ENCODE measurements at regions not wholly inside any gene's neighbourhood (a gene's known extent, or its start where the extent isn't known, plus 50 kb on each side); places are given as distances from the start of the nearest gene placed in this dataset.

- no peaks in the 10 kb centered on the region for H3K27me3 ChIP-seq (ENCODE audit: control insufficient read depth, insufficient read depth, low read length)
- no peaks in the 10 kb centered on the region; the same call in 1 of the 2 replicates for H3K4me1 ChIP-seq (ENCODE audit: control insufficient read depth, insufficient read depth, low read length)
- H3K36me3 ChIP-seq (ENCODE audit: control insufficient read depth, insufficient read depth, low read length) = no peaks in the 10 kb centered on the region
- H3K4me3 ChIP-seq (ENCODE audit: low read length) = no peak overlapping the region
- no CpG with 5 or more reads among the region's 5 CpGs for WGBS (ENCODE audit: insufficient coverage, insufficient read length)
- no peak overlapping the region for H3K27ac ChIP-seq (ENCODE audit: low read length)
- no peaks in the 10 kb centered on the region for H3K9me3 ChIP-seq (ENCODE audit: control insufficient read depth, insufficient read depth, low read length)
- DNase-seq (ENCODE audit: low read depth, low spot score) = no peak
Observed at GRCh38 chr16:62254372-62254771, 218.1 kb upstream of the CDH8 start.

GRCh38 chr16:62253966-62254365 is 217.7 kb upstream of the CDH8 start:
- Histone ChIP-seq H3K4me1 (ENCODE audit: control insufficient read depth, insufficient read depth, low read length) (no peaks in the 10 kb centered on the region; the same call in 1 of the 2 replicates), H3K4me3 (ENCODE audit: low read length) (no peak overlapping the region), H3K36me3 (ENCODE audit: control insufficient read depth, insufficient read depth, low read length) (no peaks in the 10 kb centered on the region), H3K9me3 (ENCODE audit: control insufficient read depth, insufficient read depth, low read length) (no peaks in the 10 kb centered on the region), H3K27me3 (ENCODE audit: control insufficient read depth, insufficient read depth, low read length) (no peaks in the 10 kb centered on the region), H3K27ac (ENCODE audit: low read length) (no peak overlapping the region)
- DNase-seq (ENCODE audit: low read depth, low spot score) = no peak
- WGBS (ENCODE audit: insufficient coverage, insufficient read length) = no CpG with 5 or more reads among the region's 3 CpGs

- H3K27ac ChIP-seq (ENCODE audit: low read length) = no peak overlapping the region
- no peak for DNase-seq (ENCODE audit: low read depth, low spot score)
- H3K4me3 ChIP-seq (ENCODE audit: low read length) = no peak overlapping the region
- H3K36me3 ChIP-seq (ENCODE audit: control insufficient read depth, insufficient read depth, low read length) = no peaks in the 10 kb centered on the region
- H3K4me1 ChIP-seq (ENCODE audit: control insufficient read depth, insufficient read depth, low read length) = no peaks in the 10 kb centered on the region
- H3K9me3 ChIP-seq (ENCODE audit: control insufficient read depth, insufficient read depth, low read length) = no peaks in the 10 kb centered on the region
- WGBS (ENCODE audit: insufficient coverage, insufficient read length) = no CpG with 5 or more reads among the region's 3 CpGs
- no peaks in the 10 kb centered on the region for H3K27me3 ChIP-seq (ENCODE audit: control insufficient read depth, insufficient read depth, low read length)
Observed at GRCh38 chr16:62249069-62249468, 212.8 kb upstream of the CDH8 start.

GRCh38 chr16:62240722-62241121 is 204.5 kb upstream of the CDH8 start:
- no peak for DNase-seq (ENCODE audit: low read depth, low spot score)
- no CpG with 5 or more reads among the region's 1 CpG for WGBS (ENCODE audit: insufficient coverage, insufficient read length)

GRCh38 chr16:62225675-62226074 is 189.4 kb upstream of the CDH8 start:
- Histone ChIP-seq H3K36me3 (ENCODE audit: control insufficient read depth, insufficient read depth, low read length) (no peaks in the 10 kb centered on the region), H3K9me3 (ENCODE audit: control insufficient read depth, insufficient read depth, low read length) (no peaks in the 10 kb centered on the region), H3K4me1 (ENCODE audit: control insufficient read depth, insufficient read depth, low read length) (no peaks in the 10 kb centered on the region), H3K27me3 (ENCODE audit: control insufficient read depth, insufficient read depth, low read length) (no peaks in the 10 kb centered on the region), H3K27ac (ENCODE audit: low read length) (no peak overlapping the region), H3K4me3 (ENCODE audit: low read length) (no peak overlapping the region)
- DNase-seq (ENCODE audit: low read depth, low spot score) = peak; percentile 90
- WGBS (ENCODE audit: insufficient coverage, insufficient read length) = no CpG with 5 or more reads among the region's 7 CpGs

More at GRCh38 chr16:62240722-62241121, 204.5 kb upstream of the CDH8 start:
- H3K4me1 ChIP-seq (ENCODE audit: control insufficient read depth, insufficient read depth, low read length) = peaks cover 4% of the 10 kb centered on the region; the same call in 1 of the 2 replicates
- H3K27ac ChIP-seq (ENCODE audit: low read length) = no peak overlapping the region
- H3K36me3 ChIP-seq (ENCODE audit: control insufficient read depth, insufficient read depth, low read length) = no peaks in the 10 kb centered on the region; the same call in 1 of the 2 replicates
- no peaks in the 10 kb centered on the region for H3K9me3 ChIP-seq (ENCODE audit: control insufficient read depth, insufficient read depth, low read length)
- no peaks in the 10 kb centered on the region for H3K27me3 ChIP-seq (ENCODE audit: control insufficient read depth, insufficient read depth, low read length)
- no peak overlapping the region for H3K4me3 ChIP-seq (ENCODE audit: low read length)

GRCh38 chr16:62224646-62225209 is 188.5 kb upstream of the CDH8 start:
- no peak overlapping the region for H3K27ac ChIP-seq (ENCODE audit: low read length)
- no peak for DNase-seq (ENCODE audit: low read depth, low spot score)
- H3K9me3 ChIP-seq (ENCODE audit: control insufficient read depth, insufficient read depth, low read length) = no peaks in the 10 kb centered on the region
- no peaks in the 10 kb centered on the region for H3K27me3 ChIP-seq (ENCODE audit: control insufficient read depth, insufficient read depth, low read length)
- WGBS (ENCODE audit: insufficient coverage, insufficient read length) = no CpG with 5 or more reads among the region's 9 CpGs
- no peaks in the 10 kb centered on the region for H3K4me1 ChIP-seq (ENCODE audit: control insufficient read depth, insufficient read depth, low read length)
- no peak overlapping the region for H3K4me3 ChIP-seq (ENCODE audit: low read length)
- no peaks in the 10 kb centered on the region for H3K36me3 ChIP-seq (ENCODE audit: control insufficient read depth, insufficient read depth, low read length)

GRCh38 chr16:62216837-62217236 is 180.6 kb upstream of the CDH8 start:
- H3K9me3 ChIP-seq (ENCODE audit: control insufficient read depth, insufficient read depth, low read length) = no peaks in the 10 kb centered on the region
- no peak for DNase-seq (ENCODE audit: low read depth, low spot score)
- H3K27me3 ChIP-seq (ENCODE audit: control insufficient read depth, insufficient read depth, low read length) = no peaks in the 10 kb centered on the region
- H3K4me3 ChIP-seq (ENCODE audit: low read length) = no peak overlapping the region
- H3K36me3 ChIP-seq (ENCODE audit: control insufficient read depth, insufficient read depth, low read length) = no peaks in the 10 kb centered on the region
- no CpG with 5 or more reads among the region's 3 CpGs for WGBS (ENCODE audit: insufficient coverage, insufficient read length)
- H3K27ac ChIP-seq (ENCODE audit: low read length) = no peak overlapping the region
- H3K4me1 ChIP-seq (ENCODE audit: control insufficient read depth, insufficient read depth, low read length) = no peaks in the 10 kb centered on the region

- H3K4me3 ChIP-seq (ENCODE audit: low read length) = no peak overlapping the region
- H3K36me3 ChIP-seq (ENCODE audit: control insufficient read depth, insufficient read depth, low read length) = no peaks in the 10 kb centered on the region
- no peaks in the 10 kb centered on the region for H3K27me3 ChIP-seq (ENCODE audit: control insufficient read depth, insufficient read depth, low read length)
- H3K27ac ChIP-seq (ENCODE audit: low read length) = no peak overlapping the region
- no peaks in the 10 kb centered on the region for H3K9me3 ChIP-seq (ENCODE audit: control insufficient read depth, insufficient read depth, low read length)
- DNase-seq (ENCODE audit: low read depth, low spot score) = peak; percentile 35
- H3K4me1 ChIP-seq (ENCODE audit: control insufficient read depth, insufficient read depth, low read length) = no peaks in the 10 kb centered on the region
- WGBS (ENCODE audit: insufficient coverage, insufficient read length) = no CpG with 5 or more reads among the region's 2 CpGs
Observed at GRCh38 chr16:62213763-62214162, 177.5 kb upstream of the CDH8 start.

GRCh38 chr16:62208934-62209333 is 172.7 kb upstream of the CDH8 start:
- Histone ChIP-seq H3K27me3 (ENCODE audit: control insufficient read depth, insufficient read depth, low read length) (no peaks in the 10 kb centered on the region), H3K4me1 (ENCODE audit: control insufficient read depth, insufficient read depth, low read length) (no peaks in the 10 kb centered on the region), H3K27ac (ENCODE audit: low read length) (no peak overlapping the region), H3K9me3 (ENCODE audit: control insufficient read depth, insufficient read depth, low read length) (no peaks in the 10 kb centered on the region), H3K36me3 (ENCODE audit: control insufficient read depth, insufficient read depth, low read length) (no peaks in the 10 kb centered on the region), H3K4me3 (ENCODE audit: low read length) (no peak overlapping the region)
- no peak for DNase-seq (ENCODE audit: low read depth, low spot score)
- no CpG with 5 or more reads among the region's 4 CpGs for WGBS (ENCODE audit: insufficient coverage, insufficient read length)

GRCh38 chr16:62205459-62205858 is 169.2 kb upstream of the CDH8 start:
- Histone ChIP-seq H3K27me3 (ENCODE audit: control insufficient read depth, insufficient read depth, low read length) (no peaks in the 10 kb centered on the region), H3K4me1 (ENCODE audit: control insufficient read depth, insufficient read depth, low read length) (no peaks in the 10 kb centered on the region), H3K36me3 (ENCODE audit: control insufficient read depth, insufficient read depth, low read length) (no peaks in the 10 kb centered on the region), H3K27ac (ENCODE audit: low read length) (no peak overlapping the region), H3K9me3 (ENCODE audit: control insufficient read depth, insufficient read depth, low read length) (no peaks in the 10 kb centered on the region), H3K4me3 (ENCODE audit: low read length) (no peak overlapping the region)
- no CpG with 5 or more reads among the region's 1 CpG for WGBS (ENCODE audit: insufficient coverage, insufficient read length)
- DNase-seq (ENCODE audit: low read depth, low spot score) = no peak

- peak; percentile 22 for DNase-seq (ENCODE audit: low read depth, low spot score)
- Histone ChIP-seq H3K36me3 (ENCODE audit: control insufficient read depth, insufficient read depth, low read length) (no peaks in the 10 kb centered on the region), H3K27ac (ENCODE audit: low read length) (no peak overlapping the region), H3K4me1 (ENCODE audit: control insufficient read depth, insufficient read depth, low read length) (no peaks in the 10 kb centered on the region; the same call in 1 of the 2 replicates), H3K9me3 (ENCODE audit: control insufficient read depth, insufficient read depth, low read length) (no peaks in the 10 kb centered on the region), H3K27me3 (ENCODE audit: control insufficient read depth, insufficient read depth, low read length) (no peaks in the 10 kb centered on the region), H3K4me3 (ENCODE audit: low read length) (no peak overlapping the region)
- no CpG with 5 or more reads among the region's 8 CpGs for WGBS (ENCODE audit: insufficient coverage, insufficient read length)
Observed at GRCh38 chr16:62201911-62202310, 165.7 kb upstream of the CDH8 start.
